IMR-90 (cell line): ENCODE measurements at regions not wholly inside any gene's neighbourhood (a gene's known extent, or its start where the extent isn't known, plus 50 kb on each side); places are given as distances from the start of the nearest gene placed in this dataset.

Experiments
- ATAC-seq: fragments of 200-7000 bp; cut with Tn5 transposase; 2 replicates; pipeline ENCODE4 v1.9.1; 2020; ENCODE audit warnings: low read depth, mild to moderate bottlenecking, moderate library complexity
- BruUV-seq: library from RNA; stranded (reverse); fragments of 400-500 nt; replicated peaks from 2 replicates; lab custom pipeline; 2021; lab: Mats Ljungman, UMichigan
- CTCF ChIA-PET: fragments of 300-600 bp; formaldehyde crosslinking; extraction: SDS; loops from one replicate; lab custom pipeline; 2021; ENCODE audit warnings: antibody characterized with exemption; lab: Yijun Ruan, JAX
- POLR2A ChIA-PET: fragments of 300-600 bp; sonication (Branson Sonifier 250); formaldehyde crosslinking; loops from one replicate; lab custom pipeline; 2022; ENCODE audit warnings: antibody characterized with exemption; ENCODE audit not compliant: unreplicated experiment; lab: Charles Lee
- DNase-seq: peaks from one replicate; pipeline ENCODE4 v3.0.0; 2013
- H2AFZ ChIP-seq: replicated peaks from 2 replicates; pipeline ENCODE3; 2013; ENCODE audit warnings: low read length, mild to moderate bottlenecking; ENCODE audit not compliant: poor library complexity
- H2AK5ac ChIP-seq: 2 replicates; pipeline ENCODE4 v1.6.1; 2013; ENCODE audit warnings: low read depth, low read length, inconsistent platforms
- H2AK9ac ChIP-seq: replicated peaks from 2 replicates; pipeline ENCODE3; 2013; ENCODE audit warnings: mild to moderate bottlenecking, low read depth, low read length, moderate library complexity; ENCODE audit not compliant: poor library complexity
- H2BK120ac ChIP-seq: 2 replicates; pipeline ENCODE4 v1.6.1; 2013; ENCODE audit warnings: low read depth, low read length, inconsistent platforms
- H2BK15ac ChIP-seq: 3 replicates; pipeline ENCODE4 v1.6.1; 2013; ENCODE audit warnings: low read depth, low read length, inconsistent platforms
- H2BK20ac ChIP-seq: 2 replicates; pipeline ENCODE4 v1.6.1; 2013; ENCODE audit warnings: low read depth, mild to moderate bottlenecking, inconsistent platforms, low read length, moderate library complexity
- H2BK5ac ChIP-seq: 2 replicates; pipeline ENCODE4 v1.6.1; 2013; ENCODE audit warnings: mild to moderate bottlenecking, low read depth, low read length, inconsistent platforms; ENCODE audit not compliant: poor library complexity, severe bottlenecking
- H3K14ac ChIP-seq: replicated peaks from 2 replicates; pipeline ENCODE4 v1.6.1; 2013; ENCODE audit warnings: low read depth, low read length, inconsistent platforms
- H3K18ac ChIP-seq: 2 replicates; pipeline ENCODE4 v1.6.1; 2013; ENCODE audit warnings: low read depth, low read length, control low read depth
- H3K23ac ChIP-seq: 2 replicates; pipeline ENCODE4 v1.6.1; 2013; ENCODE audit warnings: low read depth, low read length, inconsistent platforms
- H3K27ac ChIP-seq: 2 replicates; pipeline ENCODE4 v1.5.1; 2013; ENCODE audit warnings: mild to moderate bottlenecking, control low read depth, low read length; ENCODE audit not compliant: insufficient read depth
- H3K27me3 ChIP-seq: 2 replicates; pipeline ENCODE4 v1.6.1; 2013; ENCODE audit warnings: low read length; ENCODE audit not compliant: control insufficient read depth, insufficient read depth
- H3K36me3 ChIP-seq: 2 replicates; pipeline ENCODE4 v1.6.1; 2013; ENCODE audit warnings: low read length, mixed read lengths; ENCODE audit not compliant: control insufficient read depth, insufficient read depth
- H3K4ac ChIP-seq: 2 replicates; pipeline ENCODE4 v1.6.1; 2013; ENCODE audit warnings: low read depth, low read length, inconsistent platforms
- H3K4me1 ChIP-seq: 2 replicates; pipeline ENCODE4 v1.6.1; 2013; ENCODE audit warnings: low read length, mixed read lengths; ENCODE audit not compliant: control insufficient read depth, insufficient read depth
- H3K4me2 ChIP-seq: 2 replicates; pipeline ENCODE4 v1.6.1; 2013; ENCODE audit warnings: low read depth, mild to moderate bottlenecking, control low read depth, low read length, moderate library complexity
- H3K4me3 ChIP-seq: 2 replicates; pipeline ENCODE4 v1.5.1; 2013; ENCODE audit warnings: low read depth, mild to moderate bottlenecking, control low read depth, low read length, moderate library complexity; ENCODE audit not compliant: insufficient read depth
- H3K56ac ChIP-seq: 2 replicates; pipeline ENCODE4 v1.6.1; 2013; ENCODE audit warnings: low read length, inconsistent platforms; ENCODE audit not compliant: insufficient read depth; ENCODE audit errors: extremely low read depth
- H3K79me1 ChIP-seq, 2 experiments: 2 replicates each; pipeline ENCODE4 v1.6.1; 2013; ENCODE audit warnings: low read length in 2 of 2, inconsistent platforms in 1 of 2, low read depth in 1 of 2
- H3K9ac ChIP-seq: 2 replicates; pipeline ENCODE4 v1.6.1; 2013; ENCODE audit warnings: low read depth, low read length, control low read depth
- H3K9me1 ChIP-seq: 2 replicates; pipeline ENCODE4 v1.6.1; 2013; ENCODE audit warnings: low read length, inconsistent platforms; ENCODE audit not compliant: insufficient read depth
- H3K9me3 ChIP-seq: 2 replicates; pipeline ENCODE4 v1.6.1; 2013; ENCODE audit warnings: low read length; ENCODE audit not compliant: control insufficient read depth, insufficient read depth
- H4K20me1 ChIP-seq: 2 replicates; pipeline ENCODE4 v1.6.1; 2013; ENCODE audit warnings: low read length, inconsistent platforms; ENCODE audit not compliant: insufficient read depth
- H4K5ac ChIP-seq: 2 replicates; pipeline ENCODE4 v1.6.1; 2013; ENCODE audit warnings: mild to moderate bottlenecking, low read depth, low read length, control low read depth
- H4K8ac ChIP-seq, 2 experiments: 2 replicates each; pipeline ENCODE4 v1.6.1; 2013; ENCODE audit warnings: low read depth in 2 of 2, low read length in 2 of 2, control low read depth in 1 of 2, inconsistent platforms in 1 of 2
- H4K91ac ChIP-seq: 2 replicates; pipeline ENCODE4 v1.6.1; 2013; ENCODE audit warnings: low read depth, low read length, inconsistent platforms; ENCODE audit not compliant: insufficient read depth
- BHLHE40 ChIP-seq: fragments of 150-350 bp; IDR thresholded peaks from 2 replicates; pipeline ENCODE4 v1.6.1; 2016; ENCODE audit warnings: mild to moderate bottlenecking, low read depth, low read length
- CEBPB ChIP-seq: IDR thresholded peaks from 2 replicates; pipeline ENCODE4 v1.6.1; 2012; ENCODE audit warnings: low read depth, low read length, improper control_type of control experiment
- CHD1 ChIP-seq: IDR thresholded peaks from 2 replicates; pipeline ENCODE4 v1.6.1; 2012; ENCODE audit warnings: low read depth, low read length, improper control_type of control experiment
- CTCF ChIP-seq: conservative IDR thresholded peaks from 2 replicates; pipeline ENCODE4 v1.5.1; 2012; ENCODE audit warnings: mild to moderate bottlenecking, low read depth, low read length, improper control_type of control experiment
- FOS ChIP-seq: fragments of 150-350 bp; IDR thresholded peaks from 2 replicates; pipeline ENCODE4 v1.6.1; 2016; ENCODE audit warnings: low read depth, low read length
- MAFK ChIP-seq: IDR thresholded peaks from 2 replicates; pipeline ENCODE4 v1.6.1; 2012; ENCODE audit warnings: low read depth, low read length, improper control_type of control experiment
- MAZ ChIP-seq: IDR thresholded peaks from 2 replicates; pipeline ENCODE4 v1.6.1; 2012; ENCODE audit warnings: low read depth, mild to moderate bottlenecking, low read length, improper control_type of control experiment, moderate library complexity, borderline replicate concordance
- NFE2L2 ChIP-seq: fragments of 150-350 bp; IDR thresholded peaks from 2 replicates; pipeline ENCODE4 v1.6.1; 2016; ENCODE audit warnings: low read depth, mild to moderate bottlenecking, low read length
- POLR2A ChIP-seq: IDR thresholded peaks from 2 replicates; pipeline ENCODE4 v1.6.1; 2012; ENCODE audit warnings: mild to moderate bottlenecking, low read depth, low read length
- RAD21 ChIP-seq: IDR thresholded peaks from 2 replicates; pipeline ENCODE4 v1.6.1; 2012; ENCODE audit warnings: low read length, improper control_type of control experiment
- RCOR1 ChIP-seq: IDR thresholded peaks from 2 replicates; pipeline ENCODE4 v1.6.1; 2012; ENCODE audit warnings: mild to moderate bottlenecking, low read length, improper control_type of control experiment; ENCODE audit not compliant: insufficient replicate concordance
- RFX5 ChIP-seq: IDR thresholded peaks from 2 replicates; pipeline ENCODE4 v1.8.0; 2012; ENCODE audit warnings: low read depth, mild to moderate bottlenecking, low read length, moderate library complexity
- SMC3 ChIP-seq: fragments of 150-350 bp; IDR thresholded peaks from 2 replicates; pipeline ENCODE4 v1.6.1; 2016; ENCODE audit warnings: low read depth, mild to moderate bottlenecking, antibody characterized with exemption, low read length, moderate library complexity
- USF2 ChIP-seq: fragments of 150-350 bp; IDR thresholded peaks from 2 replicates; pipeline ENCODE4 v1.6.1; 2017; ENCODE audit warnings: mild to moderate bottlenecking, antibody characterized with exemption, low read length, low read depth
- WGBS, 2 experiments: methylation state at CpG; one replicate each; pipeline versions ENCODE4 v1.1.5 to v1.1.7; 2013; ENCODE audit warnings: missing lambda C conversion rate in 2 of 2; ENCODE audit not compliant: insufficient read length in 1 of 2; ENCODE audit errors: extremely low coverage in 2 of 2; 5-methylcytosine and 5-hydroxymethylcytosine counted together
- dilution Hi-C: fragments of 300-500 bp; cut with HindIII; formaldehyde crosslinking; loops from one replicate; pipeline ENCODE4 v1.14.3; 2018; ENCODE audit warnings: low sequenced_read_pairs; ENCODE audit not compliant: unreplicated experiment
- in situ Hi-C: fragments of 300-500 bp; cut with MboI; formaldehyde crosslinking; loops from 3 replicates; pipeline ENCODE4 v1.14.3; 2019; ENCODE audit warnings: low sequenced_read_pairs, inconsistent platforms, mixed read lengths
- intact Hi-C: fragments of 100-400 bp; cut with micrococcal nuclease; formaldehyde crosslinking; loops from 2 replicates; pipeline ENCODE4 v1.10.0; 2022

- no peak for ATAC-seq
- H3K9me3 ChIP-seq = 0 out of 2 replicates have a peak, but pooled peaks cover 5% of the 10 kb centered on the region
- no peaks in the 10 kb centered on the region for H3K4me1 ChIP-seq
- H3K23ac ChIP-seq = no peak overlapping the region
- DNase-seq = no peak
- no TSS peak for BruUV-seq
- H3K18ac ChIP-seq = no peak overlapping the region
- in situ Hi-C loops = no loop called here
- no peaks in the 10 kb centered on the region for H3K36me3 ChIP-seq
- dilution Hi-C loops = no loop called here
- no peak overlapping the region for H3K14ac ChIP-seq
- no peak overlapping the region for H2AK5ac ChIP-seq
- no peak overlapping the region for H3K4ac ChIP-seq
- no peak for TF ChIP-seq CTCF
- TF ChIP-seq FOS = no peak
- TF ChIP-seq BHLHE40 = no peak
- TF ChIP-seq CHD1 = no peak
- TF ChIP-seq RAD21 = no peak
- no peak for TF ChIP-seq RFX5
- TF ChIP-seq MAFK = no peak
- no peak for TF ChIP-seq SMC3
- no peak for TF ChIP-seq POLR2A
- no peak for TF ChIP-seq NFE2L2
- no peak for TF ChIP-seq CEBPB
- TF ChIP-seq USF2 = no peak
- TF ChIP-seq MAZ = no peak
- no peak for TF ChIP-seq RCOR1
- no peaks in the 10 kb centered on the region for H3K27me3 ChIP-seq
- H2AFZ ChIP-seq = no peak overlapping the region
- H2BK5ac ChIP-seq = no peak overlapping the region
- H2BK120ac ChIP-seq = no peak overlapping the region
- no peak overlapping the region for H3K9ac ChIP-seq
- H4K8ac ChIP-seq = no peak overlapping the region
- H3K56ac ChIP-seq = no peak overlapping the region
- ChIA-PET POLR2A (no interaction called here), CTCF (no interaction called here)
- H4K20me1 ChIP-seq = no peaks in the 10 kb centered on the region
- intact Hi-C loops = loop anchor here (5.0 kb wide), 1 partner anchor 564 kb away; no protein-coding TSS in a partner anchor
- no peak overlapping the region for H3K27ac ChIP-seq
- H3K4me3 ChIP-seq = no peak overlapping the region
- H3K9me1 ChIP-seq = no peaks in the 10 kb centered on the region
- H3K79me1 ChIP-seq = no peaks in the 10 kb centered on the region
- no peak overlapping the region for H4K91ac ChIP-seq
- no peak overlapping the region for H4K5ac ChIP-seq
- no CpG with 5 or more reads among the region's 6 CpGs for WGBS, 2 experiments
- no peak overlapping the region for H2BK15ac ChIP-seq
- no peak overlapping the region for H3K4me2 ChIP-seq
- no peak overlapping the region for H2BK20ac ChIP-seq
- no peak overlapping the region for H2AK9ac ChIP-seq
These were observed 854.5 kb upstream of the EYS start for GRCh38 chr6:66561479-66561878.
